NCI-H1694 (cell line): ENCODE measurements at regions not wholly inside any gene's neighbourhood (a gene's known extent, or its start where the extent isn't known, plus 50 kb on each side); places are given as distances from the start of the nearest gene placed in this dataset.
"Not testable (repeated sequence)": the region's sequence is repeated elsewhere in the genome, so short reads cannot be mapped to it uniquely, and the experiment has no call there.

Source experiments
- DNase-seq: peaks from one replicate; lab custom pipeline; 2025; lab: John Stamatoyannopoulos, UW

- DNase-seq, result no peak
Measured at GRCh38 chr14:44873536-44873935, 88.2 kb downstream of the KLHL28 start.

GRCh38 chr14:44866770-44867169 lies 95.0 kb downstream of the KLHL28 start:
- no peak for DNase-seq

- DNase-seq, result no peak
Measured at GRCh38 chr14:44866322-44866721, 95.4 kb downstream of the KLHL28 start.

GRCh38 chr14:44863271-44863670 lies 98.5 kb downstream of the KLHL28 start:
- no peak for DNase-seq

- no peak for DNase-seq
Measured at GRCh38 chr14:44854114-44854513, 107.6 kb downstream of the KLHL28 start.

DNA sequence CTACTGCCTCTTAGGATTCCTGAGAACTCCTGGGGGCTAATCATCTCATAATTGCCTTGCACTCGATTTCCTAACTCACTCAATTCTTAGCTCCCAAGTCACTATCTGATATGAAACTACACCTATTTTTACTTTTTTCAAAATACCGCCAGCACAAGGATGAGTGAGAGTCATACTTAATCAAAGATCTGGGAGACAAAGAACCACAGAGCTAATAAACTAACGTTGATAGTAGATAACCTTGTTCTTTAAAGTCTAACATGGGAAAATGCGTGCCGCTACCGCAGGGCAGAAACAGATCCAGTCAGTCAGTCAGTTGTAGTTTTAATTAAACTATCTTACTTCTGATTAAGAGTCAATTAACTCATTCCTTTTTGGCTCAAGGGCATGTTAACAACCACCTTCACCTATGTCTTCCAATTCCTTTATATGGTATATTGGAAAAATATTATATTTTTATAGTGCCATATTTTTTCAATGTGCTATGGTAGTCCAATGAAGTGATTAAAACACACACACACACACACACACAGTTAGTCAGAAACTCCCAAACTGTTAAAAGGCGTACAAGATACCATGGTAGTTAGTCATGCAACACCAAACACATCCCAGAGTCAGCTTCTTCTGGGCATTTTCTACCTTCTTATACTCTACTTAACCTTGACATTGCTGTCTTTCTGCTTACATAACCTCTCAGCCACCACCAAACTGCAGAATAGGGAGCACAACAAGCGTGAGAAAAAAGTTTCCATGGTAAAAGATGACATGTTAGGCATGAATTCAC lies 114.0 kb downstream of the KLHL28 start:
- no peak for DNase-seq

GRCh38 chr14:44846232-44846824 lies 115.4 kb downstream of the KLHL28 start:
- peak; percentile 72 for DNase-seq

DNA sequence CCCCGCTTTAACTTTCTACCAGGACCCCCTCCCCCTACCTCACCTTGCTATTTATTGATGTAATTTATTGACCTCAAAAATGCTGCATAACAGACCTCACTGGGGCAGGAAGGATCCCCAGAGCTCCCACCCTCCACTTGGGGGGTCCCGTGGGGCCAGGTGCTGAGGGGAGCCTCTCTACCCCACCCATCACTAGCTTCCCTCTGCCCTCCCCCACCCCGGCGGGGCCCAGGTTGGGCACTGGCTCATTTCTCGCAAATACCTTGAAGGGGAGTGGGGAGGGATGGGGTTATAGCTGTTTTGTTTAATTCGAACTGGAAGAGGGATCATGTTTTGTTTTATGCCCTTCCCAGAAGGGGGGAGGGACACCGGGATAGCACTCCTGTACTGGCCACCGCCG lies 125.8 kb downstream of the KLHL28 start:
- DNase-seq, result not testable (repeated sequence)

GRCh38 chr14:44833376-44834060 lies 128.2 kb downstream of the KLHL28 start:
- DNase-seq, result no peak

DNA sequence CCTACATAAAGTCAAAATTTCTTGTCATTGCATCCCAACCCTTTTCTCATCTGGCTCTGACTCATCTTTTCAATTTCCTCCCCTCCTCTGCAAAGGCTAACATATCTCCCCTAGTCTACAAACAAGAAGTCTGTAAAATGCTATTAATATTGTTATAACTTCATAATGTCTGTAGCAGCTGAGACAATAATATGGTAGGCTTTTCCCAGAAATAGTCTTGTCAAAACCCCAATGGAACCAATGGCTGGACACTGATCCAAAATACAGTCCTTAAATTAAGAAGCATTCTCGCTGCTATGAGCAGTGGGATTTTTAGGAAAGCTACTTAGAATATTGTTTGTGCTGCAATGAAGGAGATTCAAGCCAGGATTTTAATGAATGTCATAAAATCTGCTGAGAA lies 131.4 kb downstream of the KLHL28 start:
- DNase-seq, result no peak

DNA sequence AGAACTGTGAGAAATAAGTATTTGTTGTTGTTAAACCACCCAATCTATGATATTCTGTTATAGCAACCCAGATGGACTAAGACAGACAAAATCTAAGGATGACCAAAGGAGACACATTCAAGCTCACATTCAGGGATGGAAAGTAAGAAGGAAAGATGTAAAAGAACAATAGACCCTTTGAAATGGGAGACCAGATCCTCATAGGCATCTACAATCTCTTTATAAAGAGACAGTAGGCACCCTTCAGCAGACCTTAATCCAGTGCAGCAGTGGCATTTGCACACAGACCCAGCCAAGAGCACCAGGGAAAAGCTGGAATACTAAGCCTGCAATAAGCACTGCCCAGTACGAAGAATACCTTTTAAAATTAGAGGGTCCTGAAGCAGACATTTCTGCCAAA lies 132.7 kb downstream of the KLHL28 start:
- DNase-seq, result no peak

DNA sequence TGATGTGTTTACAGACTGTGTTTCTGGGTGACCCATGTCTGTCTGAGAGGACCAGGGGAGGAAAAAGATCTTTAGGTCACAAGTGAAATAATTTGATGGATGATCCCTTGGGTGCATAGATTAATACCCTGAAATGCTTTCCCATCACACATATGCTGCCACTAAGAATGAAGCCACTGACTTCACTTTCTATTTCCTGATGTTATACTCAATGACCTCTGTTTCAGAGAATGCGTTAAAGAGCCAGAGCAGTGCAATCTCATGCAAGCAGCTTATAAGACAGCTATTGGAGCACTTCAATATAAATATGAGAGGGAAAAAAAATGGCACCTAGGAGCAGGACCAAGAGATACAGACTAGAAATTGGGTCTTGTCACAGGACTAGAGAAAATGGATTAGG lies 133.7 kb downstream of the KLHL28 start:
- no peak for DNase-seq

DNA sequence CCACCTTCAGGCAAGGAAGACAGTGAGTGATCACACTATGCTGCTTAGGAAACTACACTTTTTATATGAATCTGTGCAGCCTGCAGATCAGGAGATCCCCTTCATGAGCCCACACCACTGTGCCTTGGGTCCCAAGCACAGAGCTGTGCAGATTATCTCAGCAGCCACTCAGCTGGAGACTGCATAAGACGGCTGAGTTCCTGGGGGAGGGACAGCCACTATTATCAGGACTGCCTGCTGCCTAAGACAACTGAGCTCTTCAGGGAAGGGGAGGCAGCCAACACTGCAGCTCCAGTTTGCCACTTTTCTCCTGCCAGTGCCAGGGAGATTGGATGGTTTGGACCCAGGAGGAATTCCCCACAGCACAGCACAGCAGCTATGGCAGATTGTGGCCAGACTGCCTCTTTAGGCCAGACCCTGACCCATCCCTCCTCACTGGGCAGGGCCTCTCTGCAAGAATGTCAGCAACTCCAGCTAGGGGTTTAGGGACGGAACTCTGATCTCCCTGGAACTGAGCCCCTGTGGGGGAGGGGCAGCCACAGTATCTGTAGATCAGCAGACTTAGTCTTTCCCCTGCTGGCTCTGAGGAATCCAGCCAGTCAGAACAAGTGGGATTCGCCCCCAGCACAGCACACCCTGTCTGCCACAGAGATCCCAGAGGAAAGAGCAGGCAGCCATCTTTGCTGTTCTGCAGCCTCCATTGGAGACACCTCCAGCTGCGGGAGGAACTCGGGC lies 141.3 kb downstream of the KLHL28 start:
- DNase-seq, result no peak

DNA sequence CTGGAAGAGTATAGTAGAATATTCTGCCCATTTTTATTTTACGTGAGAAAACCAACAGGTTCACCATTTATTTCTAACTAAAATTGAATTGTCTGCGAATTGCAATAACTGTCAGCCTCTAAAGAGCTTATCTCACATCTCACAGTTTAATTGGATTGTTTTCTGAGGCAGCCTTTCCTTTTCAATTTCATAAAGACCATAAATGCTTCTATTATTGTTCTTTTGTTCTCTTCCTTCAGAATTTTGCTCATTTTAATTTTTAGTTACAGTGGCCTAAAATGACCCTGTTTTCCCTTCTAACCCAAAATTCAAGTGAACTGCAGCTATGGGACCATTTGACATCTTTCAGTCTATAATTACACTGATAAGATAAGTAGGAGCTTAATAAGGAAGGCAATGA lies 147.6 kb downstream of the KLHL28 start:
- DNase-seq, result no peak

GRCh38 chr14:44812672-44813071 lies 149.1 kb downstream of the KLHL28 start:
- no peak for DNase-seq

DNA sequence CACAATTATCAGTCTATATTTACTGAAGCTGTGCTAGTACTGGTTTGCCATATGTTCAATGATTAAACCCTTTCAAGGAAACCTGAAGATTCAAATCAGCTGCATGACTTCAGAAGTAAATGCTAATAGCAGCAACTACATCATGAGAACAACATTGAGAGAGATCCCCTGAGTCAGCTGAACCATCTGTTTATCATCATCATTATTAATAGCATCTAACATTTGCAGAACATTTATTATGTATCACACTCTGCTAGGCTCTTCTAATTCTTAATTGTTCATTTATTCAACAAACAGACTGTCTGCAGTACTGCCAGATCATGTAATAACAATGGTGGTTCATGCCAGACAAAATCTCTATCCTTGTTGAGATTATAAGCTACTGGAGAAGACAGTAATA lies 157.4 kb downstream of the KLHL28 start:
- DNase-seq, result no peak

GRCh38 chr14:44803239-44803905 lies 158.4 kb downstream of the KLHL28 start:
- peak; percentile 61 for DNase-seq

DNA sequence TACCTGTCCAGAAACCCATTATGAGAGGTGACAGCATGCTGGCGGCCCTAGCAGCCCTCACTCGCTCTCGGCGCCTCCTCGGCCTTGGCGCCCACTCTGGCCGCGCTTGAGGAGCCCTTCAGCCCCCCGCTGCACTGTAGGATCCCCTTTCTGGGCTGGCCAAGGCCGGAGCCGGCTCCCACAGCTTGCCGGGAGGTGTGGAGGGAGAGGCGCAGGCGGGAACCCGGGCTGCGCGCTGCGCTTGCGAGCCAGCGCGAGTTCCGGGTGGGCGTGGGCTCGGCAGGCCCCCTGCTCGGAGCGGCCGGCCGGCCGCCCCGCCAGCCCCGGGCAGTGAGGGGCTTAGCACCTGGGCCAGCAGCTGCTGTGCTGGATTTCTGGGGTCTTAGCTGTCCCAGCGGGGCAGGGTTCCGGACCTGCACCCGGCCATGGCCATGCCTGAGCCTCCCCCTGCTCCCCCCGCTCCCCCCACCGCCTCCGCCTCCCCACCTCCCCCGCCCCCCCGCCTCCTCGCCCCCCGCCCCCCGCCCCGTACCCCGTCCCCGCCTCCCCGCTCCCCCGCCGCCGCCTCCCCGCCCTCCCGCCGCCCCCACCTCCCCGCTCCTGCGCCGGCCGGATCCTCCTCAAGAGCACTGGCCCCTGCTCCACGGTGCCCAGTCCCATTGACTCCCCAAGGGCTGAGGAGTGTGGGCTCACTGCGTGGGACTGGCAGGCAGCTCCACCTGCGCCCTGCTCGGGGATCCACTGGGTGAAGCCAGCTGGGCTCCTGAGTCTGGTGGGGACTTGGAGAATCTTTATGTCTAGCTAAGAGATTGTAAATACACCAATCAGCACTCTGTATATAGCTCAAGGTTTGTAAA lies 163.1 kb downstream of the KLHL28 start:
- no peak for DNase-seq

- DNase-seq, result no peak
Measured at GRCh38 chr14:44795725-44796124, 166.0 kb downstream of the KLHL28 start.

DNA sequence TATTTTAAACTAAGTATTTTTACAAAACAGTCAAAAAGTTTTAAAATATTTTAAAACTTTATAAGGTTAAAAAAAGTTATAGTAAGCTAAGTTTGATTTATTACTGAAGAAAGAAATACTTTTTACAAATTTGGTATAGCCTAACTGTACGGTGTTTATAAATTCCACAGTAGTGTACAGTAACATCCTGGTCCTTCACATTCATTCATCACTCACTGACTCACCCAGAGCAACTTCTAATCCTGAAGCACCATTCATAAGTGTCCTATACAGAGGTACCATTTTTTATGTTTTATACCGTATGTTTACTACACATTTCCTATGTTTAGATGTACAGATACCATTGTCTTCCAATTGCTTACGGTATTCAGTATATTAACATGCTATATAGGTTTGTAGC lies 170.0 kb downstream of the KLHL28 start:
- DNase-seq, result no peak

- no peak for DNase-seq
Measured at GRCh38 chr14:44788612-44789011, 173.1 kb downstream of the KLHL28 start.
